K562 (cell line): ENCODE measurements at regions not wholly inside any gene's neighbourhood (a gene's known extent, or its start where the extent isn't known, plus 50 kb on each side); places are given as distances from the start of the nearest gene placed in this dataset.
A peak's percentile ranks its signal among the peaks of the same experiment; 100 is the strongest.

Experiments
- ATAC-seq: fragments of 200-7000 bp; cut with Tn5 transposase; 3 replicates; pipeline ENCODE4 v1.9.1; 2020; ENCODE audit warnings: moderate library complexity
- BruUV-seq: library from RNA; stranded (reverse); fragments of 400-500 nt; replicated peaks from 2 replicates; lab custom pipeline; 2021; lab: Mats Ljungman, UMichigan
- CTCF ChIA-PET: fragments of 300-600 bp; formaldehyde crosslinking; extraction: SDS; loops from one replicate; lab custom pipeline; 2021; ENCODE audit warnings: low intra/inter-chr PET ratio; lab: Yijun Ruan, JAX
- POLR2A ChIA-PET: fragments of 300-600, 350-650 bp; sonication (Branson Sonifier 250); formaldehyde crosslinking; extraction: SDS; loops from one replicate; lab custom pipeline; 2021; ENCODE audit warnings: antibody characterized with exemption, inconsistent platforms; lab: Yijun Ruan, JAX
- DNase-seq, 4 experiments: peaks; one replicate each; pipeline versions ENCODE4 v3.0.0 to v3.0.0-alpha.2; 2011 to 2018; ENCODE audit warnings: low spot score in 3 of 4, mixed read lengths in 3 of 4; ENCODE audit errors: extremely low read depth in 1 of 4
- FAIRE-seq: peaks from 2 replicates; lab custom pipeline; 2011; peaks lifted over from hg19 to GRCh38; lab: Jason Lieb, UNC
- H2AFZ ChIP-seq: 2 replicates; pipeline ENCODE4 v1.6.0; 2011; ENCODE audit warnings: low read depth, low read length, control low read depth, inconsistent platforms
- H3K27ac ChIP-seq: fragments of 200-600 bp; 3 replicates; pipeline ENCODE4 v1.8.0; 2011; ENCODE audit warnings: low read depth, mild to moderate bottlenecking, control low read depth, inconsistent platforms, low read length, moderate library complexity, mixed read lengths; ENCODE audit errors: extremely low read depth
- H3K27me3 ChIP-seq, 2 experiments: fragments of 300-600 bp in 1 of 2; 2 replicates in 1 of 2; 3 replicates in 1 of 2; pipeline versions ENCODE4 v1.6.0 to v1.8.0; 2011; ENCODE audit warnings: inconsistent platforms in 2 of 2, low read length in 2 of 2, mild to moderate bottlenecking in 1 of 2, mixed read lengths in 1 of 2, moderate library complexity in 1 of 2; ENCODE audit not compliant: control insufficient read depth in 2 of 2, insufficient read depth in 2 of 2
- H3K36me3 ChIP-seq: fragments of 300-600 bp; 3 replicates; pipeline ENCODE4 v1.8.0; 2011; ENCODE audit warnings: mild to moderate bottlenecking, low read length, inconsistent platforms; ENCODE audit not compliant: control insufficient read depth, insufficient read depth
- H3K4me1 ChIP-seq, 2 experiments: fragments of 200-600 bp in 1 of 2; replicated peaks in 1 of 2; 2 replicates in 1 of 2; 3 replicates in 1 of 2; pipeline versions ENCODE4 v1.5.1 to v1.8.0; 2011; ENCODE audit warnings: inconsistent platforms in 2 of 2, low read length in 2 of 2, mild to moderate bottlenecking in 1 of 2, mixed read lengths in 1 of 2, moderate library complexity in 1 of 2; ENCODE audit not compliant: control insufficient read depth in 2 of 2, insufficient read depth in 2 of 2
- H3K4me2 ChIP-seq: 2 replicates; pipeline ENCODE4 v1.6.1; 2011; ENCODE audit warnings: low read length, control low read depth, inconsistent platforms, mixed read lengths; ENCODE audit not compliant: insufficient read depth
- H3K4me3 ChIP-seq: fragments of 200-600 bp; sonication (generic), shearing (Covaris generic); 2 replicates; pipeline ENCODE4 v1.5.1; 2016; ENCODE audit warnings: control low read depth, inconsistent platforms
- H3K79me2 ChIP-seq: fragments of 200-600 bp; 3 replicates; pipeline ENCODE4 v1.8.0; 2011; ENCODE audit warnings: low read length, inconsistent platforms; ENCODE audit not compliant: control insufficient read depth, insufficient read depth
- H3K9ac ChIP-seq, 2 experiments: 2 replicates each; pipeline versions ENCODE4 v1.6.0 to v1.6.1; 2011; ENCODE audit warnings: low read depth in 2 of 2, low read length in 2 of 2, control low read depth in 1 of 2, inconsistent platforms in 1 of 2, mild to moderate bottlenecking in 1 of 2, mixed read lengths in 1 of 2; ENCODE audit not compliant: insufficient read depth in 1 of 2
- H3K9me1 ChIP-seq: one replicate; pipeline ENCODE4 v1.6.0; 2011; ENCODE audit warnings: inconsistent platforms, mild to moderate bottlenecking, low read length, moderate library complexity; ENCODE audit not compliant: control insufficient read depth, insufficient read depth
- H3K9me3 ChIP-seq: replicated peaks from 2 replicates; pipeline ENCODE4 v1.5.1; 2011; ENCODE audit warnings: low read depth, low read length, inconsistent platforms; ENCODE audit not compliant: control insufficient read depth, insufficient read depth
- H4K20me1 ChIP-seq: replicated peaks from 2 replicates; pipeline ENCODE4 v1.6.1; 2011; ENCODE audit warnings: low read length, inconsistent platforms, mixed read lengths; ENCODE audit not compliant: control insufficient read depth, insufficient read depth
- ARID3A ChIP-seq: IDR thresholded peaks from 2 replicates; pipeline ENCODE4 v1.6.1; 2012; ENCODE audit warnings: low read depth, low read length, improper control_type of control experiment, borderline replicate concordance
- ELF2 ChIP-seq: fragments of 250-450 bp; sonication (Bioruptor Pico); IDR thresholded peaks from 2 replicates; pipeline ENCODE4 v1.5.0; 2021; ENCODE audit warnings: mild to moderate bottlenecking
- EP300 ChIP-seq: IDR thresholded peaks from 2 replicates; pipeline ENCODE4 v1.6.1; 2012; ENCODE audit warnings: low read length, improper control_type of control experiment
- HNRNPLL ChIP-seq: fragments of 200-400 bp; formaldehyde crosslinking; IDR thresholded peaks from 2 replicates; pipeline ENCODE4 v1.6.1; 2017; ENCODE audit warnings: low read length, low read depth, mild to moderate bottlenecking; ENCODE audit not compliant: poor library complexity, severe bottlenecking
- MAFF ChIP-seq: IDR thresholded peaks from 2 replicates; pipeline ENCODE4 v1.6.1; 2012; ENCODE audit warnings: low read length, improper control_type of control experiment
- MAFG ChIP-seq: fragments of 450-650 bp; conservative IDR thresholded peaks from 2 replicates; pipeline ENCODE4 v1.6.1; 2016; ENCODE audit warnings: missing genetic modification characterization, missing compliant biosample characterization
- MAFK ChIP-seq: IDR thresholded peaks from 2 replicates; pipeline ENCODE4 v1.6.1; 2011; ENCODE audit warnings: low read length, improper control_type of control experiment
- MTA2 ChIP-seq: fragments of 450-650 bp; IDR thresholded peaks from 2 replicates; pipeline ENCODE4 v1.6.1; 2016; ENCODE audit warnings: low read depth
- SAFB ChIP-seq: fragments of 200-400 bp; formaldehyde crosslinking; IDR thresholded peaks from 2 replicates; pipeline ENCODE4 v1.6.1; 2017; ENCODE audit warnings: low read depth, low read length, borderline replicate concordance
- TAF7 ChIP-seq: fragments of 450-650 bp; IDR thresholded peaks from 2 replicates; pipeline ENCODE4 v1.6.1; 2016; ENCODE audit warnings: missing genetic modification characterization, missing compliant biosample characterization
- THAP12 ChIP-seq: fragments of 250-450 bp; sonication (Bioruptor Pico); IDR thresholded peaks from 2 replicates; pipeline ENCODE4 v1.9.0; 2021; ENCODE audit warnings: mild to moderate bottlenecking, inconsistent platforms
- WGBS: fragments of 100-300 bp; shearing (Covaris generic); methylation state at CpG from one replicate; pipeline ENCODE4 v1.1.6; 2016; ENCODE audit warnings: low coverage, mixed read lengths; ENCODE audit not compliant: insufficient coverage; ENCODE audit errors: missing lambda C conversion rate; 5-methylcytosine and 5-hydroxymethylcytosine counted together
- in situ Hi-C: fragments of 300-500 bp; cut with MboI; formaldehyde crosslinking; loops from 4 replicates; pipeline ENCODE4 v1.15.0; 2018; ENCODE audit warnings: inconsistent platforms, mixed read lengths
- intact Hi-C: fragments of 100-400 bp; cut with micrococcal nuclease; formaldehyde crosslinking; loops from 2 replicates; pipeline ENCODE4 v1.14.2; 2022

GRCh38 chr20:11497545-11497944 is 420.1 kb upstream of the BTBD3 start:
- H3K36me3 ChIP-seq: no peaks in the 10 kb centered on the region
- WGBS: 0% methylated on average over 1 of the region's 1 CpG
- no peak overlapping the region for H3K27ac ChIP-seq
- FAIRE-seq: no peak
- in situ Hi-C loops: no loop called here
- no peak for DNase-seq
- no peaks in the 10 kb centered on the region for H4K20me1 ChIP-seq
- no peak overlapping the region for H3K4me3 ChIP-seq
- POLR2A ChIA-PET: no interaction called here
- H2AFZ ChIP-seq: no peak overlapping the region
- CTCF ChIA-PET: no interaction called here
- H3K27me3 ChIP-seq: no peaks in the 10 kb centered on the region
- no peaks in the 10 kb centered on the region for H3K79me2 ChIP-seq
- no peaks in the 10 kb centered on the region for H3K4me1 ChIP-seq
- H3K9me3 ChIP-seq: no peaks in the 10 kb centered on the region
- peak; percentile 50 for TF ChIP-seq MAFF
- TF ChIP-seq MAFG (tag): 0 out of 2 replicates have a peak, but pooled peaks have one; percentile 7
- no peak for TF ChIP-seq HNRNPLL
- TF ChIP-seq MAFK: peak; percentile 73
- no peak for TF ChIP-seq TAF7 (tag)
- H3K9me1 ChIP-seq: no peaks in the 10 kb centered on the region
- intact Hi-C loops: no loop called here
- H3K9ac ChIP-seq: no peak overlapping the region
- no peak for ATAC-seq
- H3K4me2 ChIP-seq: no peak overlapping the region
- no TSS peak for BruUV-seq

- FAIRE-seq: no peak
- Histone ChIP-seq H3K9me1 (no peaks in the 10 kb centered on the region), H3K9ac (no peak overlapping the region), H3K9me3 (no peaks in the 10 kb centered on the region), H3K27ac (no peak overlapping the region), H3K27me3 (no peaks in the 10 kb centered on the region), H3K4me2 (no peak overlapping the region), H3K4me3 (no peak overlapping the region), H2AFZ (no peak overlapping the region), H3K36me3 (no peaks in the 10 kb centered on the region), H3K4me1 (no peaks in the 10 kb centered on the region), H3K79me2 (no peaks in the 10 kb centered on the region), H4K20me1 (no peaks in the 10 kb centered on the region)
- no TSS peak for BruUV-seq
- WGBS: 2% methylated on average over 6 of the region's 6 CpGs
- POLR2A ChIA-PET: no interaction called here
- ATAC-seq: no peak
- no peak for DNase-seq
- intact Hi-C loops (no loop called here), in situ Hi-C loops (no loop called here)
- TF ChIP-seq SAFB: no peak
- TF ChIP-seq THAP12 (CRISPR knock-in tag): no peak
- TF ChIP-seq ELF2 (CRISPR knock-in tag): no peak
- no peak for TF ChIP-seq ARID3A
- TF ChIP-seq EP300: no peak
- no peak for TF ChIP-seq MTA2
- CTCF ChIA-PET: no interaction called here
Measured at GRCh38 chr20:11499101-11499634, 418.5 kb upstream of the BTBD3 start.
